Esophagus muscularis mucosa (tissue), 4 donors: ENCODE measurements at regions not wholly inside any gene's neighbourhood (a gene's known extent, or its start where the extent isn't known, plus 50 kb on each side); places are given as distances from the start of the nearest gene placed in this dataset.

Experiments
- DNase-seq: peaks from one replicate; pipeline ENCODE4 v3.0.0-alpha.2; 2017; ENCODE audit errors: extremely low spot score
- H3K27ac ChIP-seq, 4 donors: fragments of 200-600 bp; sonication (generic); replicated peaks in 1 of 4; 1 replicate in 3 of 4; 2 replicates in 1 of 4; pipeline ENCODE4 v1.5.1; 2016 to 2019; ENCODE audit warnings: mild to moderate bottlenecking in 1 of 4
- H3K27me3 ChIP-seq, 4 donors: fragments of 200-600 bp; sonication (generic); one replicate each; pipeline versions ENCODE4 v1.5.1 to v1.6.0; 2016 to 2019
- H3K36me3 ChIP-seq, 4 donors: fragments of 200-600 bp; sonication (generic); one replicate each; pipeline ENCODE4 v1.5.1; 2016 to 2019
- H3K4me1 ChIP-seq, 4 donors: fragments of 200-600 bp; sonication (generic); one replicate each; pipeline ENCODE4 v1.5.1; 2016 to 2019
- H3K4me3 ChIP-seq, 4 donors: fragments of 200-600 bp; sonication (generic); 1 replicate in 2 of 4; 2 replicates in 2 of 4; pipeline ENCODE4 v1.5.1; 2016 to 2019; ENCODE audit warnings: mild to moderate bottlenecking in 4 of 4, moderate library complexity in 1 of 4
- H3K9me3 ChIP-seq, 4 donors: fragments of 200-600 bp; sonication (generic); 1 replicate in 3 of 4; 2 replicates in 1 of 4; pipeline ENCODE4 v1.5.1; 2016 to 2019
- CTCF ChIP-seq, 3 experiments: fragments of 200-600 bp in 2 of 3; fragments of 450-650 bp in 1 of 3; sonication (generic) in 2 of 3; IDR thresholded peaks; one replicate each; pipeline ENCODE4 v1.5.1; 2017 to 2019; ENCODE audit warnings: antibody characterized with exemption in 3 of 3, mild to moderate bottlenecking in 2 of 3, moderate library complexity in 1 of 3
- EP300 ChIP-seq: sonication (generic); formaldehyde crosslinking; IDR thresholded peaks from one replicate; pipeline ENCODE4 v1.6.1; 2017; ENCODE audit warnings: antibody characterized with exemption
- POLR2A ChIP-seq: fragments of 450-650 bp; IDR thresholded peaks from one replicate; pipeline ENCODE4 v1.6.1; 2017; ENCODE audit warnings: antibody characterized with exemption, moderate library complexity, mild to moderate bottlenecking, low read depth
- POLR2AphosphoS5 ChIP-seq, 2 donors: sonication (generic); formaldehyde crosslinking; IDR thresholded peaks; one replicate each; pipeline ENCODE4 v1.6.1; 2017; ENCODE audit warnings: antibody characterized with exemption in 2 of 2
- WGBS: methylation state at CpG from one replicate; pipeline ENCODE4 v1.1.5; 2018; 5-methylcytosine and 5-hydroxymethylcytosine counted together
- intact Hi-C: fragments of 100-400 bp; cut with DNase I; formaldehyde crosslinking; loops from one replicate; pipeline ENCODE4 v1.15.1; 2023

DNA sequence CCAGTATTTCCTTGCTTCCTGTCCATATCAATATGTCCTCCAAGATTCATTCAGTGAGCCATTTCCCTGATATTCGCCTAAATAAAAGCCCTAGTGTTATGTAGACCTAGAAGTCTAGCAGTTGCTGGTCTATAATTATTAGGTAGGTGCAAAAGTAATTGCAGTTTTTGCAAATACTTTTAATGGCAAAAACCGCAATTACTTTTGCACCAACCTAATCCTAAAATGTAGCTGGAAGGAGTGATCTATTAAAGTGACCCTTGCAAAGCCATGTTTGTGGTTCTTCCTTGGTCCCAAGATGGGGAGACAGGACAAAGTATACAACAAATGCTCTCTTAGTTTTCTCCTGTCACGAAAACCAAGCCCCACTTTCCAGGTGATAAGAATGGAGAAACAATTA, 193.0 kb downstream of the IDS start:
- Histone ChIP-seq H3K9me3 (no peaks in the 10 kb centered on the region), H3K27me3 (no peaks in the 10 kb centered on the region), H3K4me1 (peaks cover 0 to 15% (median 8%) of the 10 kb centered on the region in 4 donors), H3K36me3 (no peaks in the 10 kb centered on the region), H3K27ac (no peak overlapping the region), H3K4me3 (no peak overlapping the region)
- DNase-seq = no peak
- 64% methylated on average over 3 of the region's 3 CpGs for WGBS
- intact Hi-C loops = no loop called here
- no peak for TF ChIP-seq POLR2AphosphoS5 (IDR thresholded peaks at IDR 0.05)

DNA sequence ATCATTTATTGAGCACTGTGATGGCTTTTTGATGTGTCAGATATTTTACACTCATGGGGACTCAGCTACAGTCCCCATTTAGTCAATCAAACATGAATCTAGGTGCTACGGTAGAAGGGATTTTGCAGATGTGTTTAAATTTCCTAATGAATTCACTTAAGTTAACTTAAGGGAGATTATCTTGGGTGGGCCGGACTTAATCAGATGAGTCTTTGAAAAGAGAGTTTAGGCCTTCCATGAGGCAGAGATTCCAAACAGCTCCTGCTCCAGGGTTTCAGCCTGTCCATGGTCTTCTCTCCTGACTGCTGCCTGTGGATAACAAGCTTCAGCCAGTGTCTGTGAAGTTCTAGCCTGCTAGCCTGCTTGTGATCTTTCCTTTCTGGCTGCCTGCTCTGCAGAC, 202.4 kb downstream of the IDS start:
- Histone ChIP-seq H3K4me1 (no peaks in the 10 kb centered on the region), H3K9me3 (no peaks in the 10 kb centered on the region), H3K4me3 (no peak overlapping the region), H3K36me3 (no peaks in the 10 kb centered on the region), H3K27me3 (no peaks in the 10 kb centered on the region), H3K27ac (no peak overlapping the region)
- intact Hi-C loops = no loop called here
- no peak for DNase-seq
- TF ChIP-seq EP300 (no peak), POLR2AphosphoS5 (IDR thresholded peaks at IDR 0.05) (no peak), CTCF (IDR thresholded peaks at IDR 0.05) (no peak), POLR2A (no peak)
- WGBS = 97% methylated on average over 2 of the region's 2 CpGs

DNA sequence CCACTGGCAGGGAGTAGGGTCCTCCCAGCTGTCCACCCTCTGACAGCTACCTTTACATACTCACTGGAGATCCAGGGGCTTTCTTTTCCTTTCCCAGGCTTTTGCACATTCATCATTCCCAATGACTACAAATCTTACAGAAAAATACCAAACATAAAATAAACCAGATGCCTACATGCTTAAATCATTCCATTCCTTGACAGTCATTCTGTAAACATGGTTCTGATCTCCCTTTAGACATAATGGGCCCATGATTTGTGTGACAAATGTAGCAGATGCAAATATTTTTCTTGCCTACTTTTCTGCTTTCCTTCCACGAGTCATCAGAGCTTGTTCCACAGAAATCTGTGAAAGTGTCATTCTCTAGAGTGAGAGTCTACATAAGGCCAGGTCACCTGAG, 207.0 kb downstream of the IDS start:
- Histone ChIP-seq H3K27me3 (no peaks in the 10 kb centered on the region), H3K4me3 (no peak overlapping the region), H3K9me3 (no peaks in the 10 kb centered on the region), H3K36me3 (no peaks in the 10 kb centered on the region), H3K27ac (no peak overlapping the region), H3K4me1 (no peaks in the 10 kb centered on the region)
- 0% methylated on average over 1 of the region's 1 CpG for WGBS
- intact Hi-C loops = loop anchor here (10.0 kb wide), 1 partner anchor 1163 kb away; no protein-coding TSS in a partner anchor
- TF ChIP-seq POLR2A = no peak
- no peak for TF ChIP-seq CTCF (IDR thresholded peaks at IDR 0.05)
- TF ChIP-seq POLR2AphosphoS5 (IDR thresholded peaks at IDR 0.05) = no peak
- TF ChIP-seq EP300 = no peak
- DNase-seq = no peak

- Histone ChIP-seq H3K36me3 (no peaks in the 10 kb centered on the region), H3K4me3 (no peak overlapping the region), H3K9me3 (no peaks in the 10 kb centered on the region), H3K4me1 (no peaks in the 10 kb centered on the region), H3K27me3 (no peaks in the 10 kb centered on the region), H3K27ac (no peak overlapping the region)
- TF ChIP-seq POLR2AphosphoS5 (IDR thresholded peaks at IDR 0.05) (no peak), POLR2A (no peak), CTCF (IDR thresholded peaks at IDR 0.05) (no peak), EP300 (no peak)
- WGBS = 50% methylated on average over 5 of the region's 5 CpGs
- intact Hi-C loops = loop anchor here (10.0 kb wide), 1 partner anchor 1161 kb away; no protein-coding TSS in a partner anchor
- no peak for DNase-seq
These were observed 209.0 kb downstream of the IDS start for GRCh38 chrX:149296092-149296491.

DNA sequence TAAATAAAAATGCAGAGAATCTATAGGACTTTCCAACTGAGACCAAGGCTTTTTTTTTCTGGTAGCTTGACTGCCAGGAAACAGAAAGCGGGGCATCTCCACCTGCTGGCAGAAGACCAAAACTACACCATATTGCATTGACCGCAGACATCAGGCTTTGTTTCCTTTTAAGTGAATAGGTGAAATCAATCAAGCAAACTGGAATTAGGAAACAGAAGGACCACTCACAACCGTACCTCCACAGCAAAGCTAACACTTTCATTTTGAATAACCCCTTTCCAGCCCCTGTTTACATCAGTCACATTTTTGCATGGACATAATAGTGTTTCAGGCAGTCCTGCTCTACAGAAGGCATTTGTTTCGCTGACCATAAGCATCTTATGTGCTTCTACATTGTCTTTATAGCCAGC, 218.2 kb downstream of the IDS start:
- intact Hi-C loops = no loop called here
- Histone ChIP-seq H3K9me3 (no peaks in the 10 kb centered on the region), H3K4me1 (no peaks in the 10 kb centered on the region), H3K27me3 (no peaks in the 10 kb centered on the region), H3K27ac (no peak overlapping the region), H3K4me3 (no peak overlapping the region), H3K36me3 (no peaks in the 10 kb centered on the region)
- WGBS = 32% methylated on average over 4 of the region's 4 CpGs
- TF ChIP-seq POLR2AphosphoS5 (IDR thresholded peaks at IDR 0.05) (no peak), POLR2A (no peak), CTCF (IDR thresholded peaks at IDR 0.05) (peak; percentile 34 to 46 (median 45)), EP300 (no peak)
- DNase-seq = no peak
